Lower leg skin (tissue), 4 donors: ENCODE measurements at regions not wholly inside any gene's neighbourhood (a gene's known extent, or its start where the extent isn't known, plus 50 kb on each side); places are given as distances from the start of the nearest gene placed in this dataset.

Experiments used
- DNase-seq, 2 donors: peaks; one replicate each; pipeline ENCODE4 v3.0.0-alpha.2; 2019; ENCODE audit warnings: low spot score in 2 of 2
- H3K4me3 ChIP-seq: fragments of 200-600 bp; sonication (generic); 2 replicates; pipeline ENCODE4 v1.5.1; 2017; ENCODE audit warnings: mild to moderate bottlenecking, low read depth; ENCODE audit not compliant: poor library complexity, severe bottlenecking
- CTCF ChIP-seq, 3 donors: fragments of 450-650 bp; IDR thresholded peaks; one replicate each; pipeline ENCODE4 v1.5.1; 2016; ENCODE audit warnings: antibody characterized with exemption in 3 of 3, mild to moderate bottlenecking in 3 of 3, moderate library complexity in 2 of 3
- POLR2A ChIP-seq, 2 donors: fragments of 450-650 bp; IDR thresholded peaks; one replicate each; pipeline ENCODE4 v1.6.1; 2016 to 2017; ENCODE audit warnings: antibody characterized with exemption in 2 of 2, mild to moderate bottlenecking in 1 of 2, moderate library complexity in 1 of 2
- WGBS, 2 donors: methylation state at CpG; one replicate each; pipeline ENCODE4 v1.1.5; 2018; 5-methylcytosine and 5-hydroxymethylcytosine counted together
- intact Hi-C: fragments of 100-400 bp; cut with DNase I; formaldehyde crosslinking; loops from one replicate; pipeline ENCODE4 v1.15.0; 2023; ENCODE audit warnings: low total_unique reads

- DNase-seq, result no peak
- no peak for TF ChIP-seq POLR2A (IDR thresholded peaks at IDR 0.05)
- intact Hi-C loops, result no loop called here
- WGBS, 2 donors, result 83 to 98% methylated on average over 3 of the region's 3 CpGs
- H3K4me3 ChIP-seq, result no peak overlapping the region
Observed at GRCh38 chr9:95731876-95732275, 143.6 kb upstream of the ERCC6L2 start.

GRCh38 chr9:95729669-95730368 is 145.7 kb upstream of the ERCC6L2 start:
- no peak for DNase-seq
- TF ChIP-seq POLR2A (IDR thresholded peaks at IDR 0.05) (no peak), CTCF (IDR thresholded peaks at IDR 0.05) (no peak)
- intact Hi-C loops, result no loop called here
- WGBS, 2 donors, result 82% methylated on average over 5 of the region's 5 CpGs
- no peak overlapping the region for H3K4me3 ChIP-seq

- intact Hi-C loops, result no loop called here
- DNase-seq, result no peak
- H3K4me3 ChIP-seq, result no peak overlapping the region
- 70 to 97% methylated on average over 13 to 16 of the region's 34 CpGs for WGBS, 2 donors
- no peak for TF ChIP-seq POLR2A (IDR thresholded peaks at IDR 0.05)
- no peak for TF ChIP-seq CTCF (IDR thresholded peaks at IDR 0.05)
Observed at GRCh38 chr9:95729046-95729445, 146.4 kb upstream of the ERCC6L2 start.

GRCh38 chr9:95727947-95728520 is 147.5 kb upstream of the ERCC6L2 start:
- H3K4me3 ChIP-seq, result no peak overlapping the region
- 89 to 91% methylated on average over 7 of the region's 7 CpGs for WGBS, 2 donors
- DNase-seq, result no peak
- TF ChIP-seq POLR2A (IDR thresholded peaks at IDR 0.05), result no peak
- TF ChIP-seq CTCF (IDR thresholded peaks at IDR 0.05), result no peak
- intact Hi-C loops, result no loop called here

- DNase-seq, result no peak
- H3K4me3 ChIP-seq, result no peak overlapping the region
- TF ChIP-seq POLR2A (IDR thresholded peaks at IDR 0.05) (no peak), CTCF (IDR thresholded peaks at IDR 0.05) (no peak)
- intact Hi-C loops, result no loop called here
- 55 to 78% methylated on average over 2 of the region's 2 CpGs for WGBS, 2 donors
Observed at GRCh38 chr9:95726756-95727155, 148.7 kb upstream of the ERCC6L2 start.

GRCh38 chr9:95725045-95725444 is 150.4 kb upstream of the ERCC6L2 start:
- intact Hi-C loops, result no loop called here
- 82 to 84% methylated on average over 4 of the region's 4 CpGs for WGBS, 2 donors

More at GRCh38 chr9:95725045-95725444, 150.4 kb upstream of the ERCC6L2 start:
- TF ChIP-seq CTCF (IDR thresholded peaks at IDR 0.05), result no peak
- no peak overlapping the region for H3K4me3 ChIP-seq
- no peak for DNase-seq
